Astrocyte (in vitro differentiated cells and primary cell): ENCODE measurements at regions not wholly inside any gene's neighbourhood (a gene's known extent, or its start where the extent isn't known, plus 50 kb on each side); places are given as distances from the start of the nearest gene placed in this dataset.

Experiments
- DNase-seq: peaks from one replicate; pipeline ENCODE4 v3.0.0-alpha.2; 2010; ENCODE audit warnings: low read depth
- FAIRE-seq: peaks from 2 replicates; lab custom pipeline; 2011; peaks lifted over from hg19 to GRCh38; lab: Jason Lieb, UNC
- H2AFZ ChIP-seq: 2 replicates; pipeline ENCODE4 v1.6.0; 2012; ENCODE audit warnings: low read depth, low read length, inconsistent platforms
- H3K27ac ChIP-seq: 2 replicates; pipeline ENCODE4 v1.5.1; 2011; ENCODE audit warnings: low read depth, low read length, inconsistent platforms
- H3K27me3 ChIP-seq: 2 replicates; pipeline ENCODE4 v1.6.0; 2011; ENCODE audit warnings: low read length, inconsistent platforms; ENCODE audit not compliant: insufficient read depth
- H3K36me3 ChIP-seq: 2 replicates; pipeline ENCODE4 v1.5.1; 2011; ENCODE audit warnings: low read length, inconsistent platforms; ENCODE audit not compliant: insufficient read depth
- H3K4me1 ChIP-seq: 2 replicates; pipeline ENCODE4 v1.5.1; 2011; ENCODE audit warnings: low read length, inconsistent platforms; ENCODE audit not compliant: insufficient read depth
- H3K4me2 ChIP-seq: 2 replicates; pipeline ENCODE4 v1.6.0; 2012; ENCODE audit warnings: low read length, inconsistent platforms
- H3K4me3 ChIP-seq: 2 replicates; pipeline ENCODE4 v1.5.1; 2011; ENCODE audit warnings: low read depth, mild to moderate bottlenecking, low read length, inconsistent platforms; ENCODE audit not compliant: insufficient read depth
- H3K79me2 ChIP-seq: 2 replicates; pipeline ENCODE4 v1.6.0; 2012; ENCODE audit warnings: mild to moderate bottlenecking, low read length, inconsistent platforms; ENCODE audit not compliant: insufficient read depth
- H3K9ac ChIP-seq: 2 replicates; pipeline ENCODE4 v1.6.0; 2012; ENCODE audit warnings: mild to moderate bottlenecking, low read length, inconsistent platforms
- H3K9me3 ChIP-seq: 2 replicates; pipeline ENCODE4 v1.5.1; 2012; ENCODE audit warnings: low read depth, mild to moderate bottlenecking, low read length, inconsistent platforms; ENCODE audit not compliant: insufficient read depth
- H4K20me1 ChIP-seq: 2 replicates; pipeline ENCODE4 v1.6.0; 2012; ENCODE audit warnings: low read length, inconsistent platforms; ENCODE audit not compliant: insufficient read depth
- H3K27ac Mint-ChIP-seq: one replicate; pipeline ENCODE4 v1.8.0; 2021; ENCODE audit warnings: mild to moderate bottlenecking, mixed read lengths; ENCODE audit not compliant: unreplicated experiment
- H3K27me3 Mint-ChIP-seq: one replicate; pipeline ENCODE4 v1.8.0; 2021; ENCODE audit warnings: low read depth, mixed read lengths; ENCODE audit not compliant: unreplicated experiment
- H3K36me3 Mint-ChIP-seq: one replicate; pipeline ENCODE4 v1.8.0; 2021; ENCODE audit warnings: low read depth, mixed read lengths; ENCODE audit not compliant: unreplicated experiment
- H3K4me1 Mint-ChIP-seq: one replicate; pipeline ENCODE4 v1.8.0; 2021; ENCODE audit warnings: low read depth, mixed read lengths; ENCODE audit not compliant: unreplicated experiment
- H3K4me3 Mint-ChIP-seq: one replicate; pipeline ENCODE4 v1.8.0; 2021; ENCODE audit warnings: mild to moderate bottlenecking, moderate library complexity, mixed read lengths; ENCODE audit not compliant: unreplicated experiment
- H3K9me3 Mint-ChIP-seq: one replicate; pipeline ENCODE4 v1.8.0; 2021; ENCODE audit warnings: mild to moderate bottlenecking, mixed read lengths; ENCODE audit not compliant: unreplicated experiment
- CTCF ChIP-seq: IDR thresholded peaks from 2 replicates; pipeline ENCODE4 v1.5.1; 2011; ENCODE audit warnings: low read depth, mild to moderate bottlenecking, inconsistent platforms, low read length, moderate library complexity; ENCODE audit not compliant: insufficient read depth
- EZH2 ChIP-seq: IDR thresholded peaks from 2 replicates; pipeline ENCODE4 v1.6.1; 2012; ENCODE audit warnings: mild to moderate bottlenecking, low read length, inconsistent platforms; ENCODE audit not compliant: insufficient read depth

- no peaks in the 10 kb centered on the region for H3K36me3 ChIP-seq
- Mint-ChIP-seq H3K9me3 (peaks cover 3% of the 10 kb centered on the region), H3K4me1 (peaks cover 5% of the 10 kb centered on the region), H3K27ac (no peak overlapping the region), H3K27me3 (peaks cover 5% of the 10 kb centered on the region), H3K36me3 (peaks cover 4% of the 10 kb centered on the region), H3K4me3 (no peak overlapping the region)
- H3K79me2 ChIP-seq = no peaks in the 10 kb centered on the region
- DNase-seq (no peak), FAIRE-seq (no peak)
- H3K27ac ChIP-seq = no peak overlapping the region
- H2AFZ ChIP-seq = no peak overlapping the region
- H3K4me2 ChIP-seq = no peak overlapping the region
- TF ChIP-seq EZH2 = no peak
- TF ChIP-seq CTCF = no peak
- H4K20me1 ChIP-seq = no peaks in the 10 kb centered on the region
- no peaks in the 10 kb centered on the region for H3K9me3 ChIP-seq
- H3K4me1 ChIP-seq = no peaks in the 10 kb centered on the region
- no peaks in the 10 kb centered on the region for H3K27me3 ChIP-seq
- H3K4me3 ChIP-seq = no peak overlapping the region
- no peak overlapping the region for H3K9ac ChIP-seq
These were observed 243.0 kb upstream of the NR4A3 start for GRCh38 chr9:99578666-99579065.

GRCh38 chr9:99579964-99580363 is 241.7 kb upstream of the NR4A3 start:
- no peak overlapping the region for H3K4me3 ChIP-seq
- DNase-seq (no peak), FAIRE-seq (no peak)
- H3K4me2 ChIP-seq = no peak overlapping the region
- H4K20me1 ChIP-seq = no peaks in the 10 kb centered on the region
- H3K4me1 ChIP-seq = no peaks in the 10 kb centered on the region
- Mint-ChIP-seq H3K4me3 (no peak overlapping the region), H3K27me3 (peaks cover 5% of the 10 kb centered on the region), H3K27ac (no peak overlapping the region), H3K4me1 (peaks cover 5% of the 10 kb centered on the region), H3K36me3 (peaks cover 4% of the 10 kb centered on the region), H3K9me3 (peaks cover 3% of the 10 kb centered on the region)
- no peak overlapping the region for H3K9ac ChIP-seq
- no peak overlapping the region for H2AFZ ChIP-seq
- H3K36me3 ChIP-seq = no peaks in the 10 kb centered on the region
- H3K27me3 ChIP-seq = no peaks in the 10 kb centered on the region
- H3K79me2 ChIP-seq = no peaks in the 10 kb centered on the region
- TF ChIP-seq CTCF (no peak), EZH2 (no peak)
- H3K9me3 ChIP-seq = no peaks in the 10 kb centered on the region
- H3K27ac ChIP-seq = no peak overlapping the region

GRCh38 chr9:99582814-99583213 is 238.9 kb upstream of the NR4A3 start:
- H2AFZ ChIP-seq = no peak overlapping the region
- H3K27ac ChIP-seq = no peak overlapping the region
- H3K4me1 ChIP-seq = no peaks in the 10 kb centered on the region
- H3K9ac ChIP-seq = no peak overlapping the region
- H3K4me1 Mint-ChIP-seq = peaks cover 5% of the 10 kb centered on the region
- H3K79me2 ChIP-seq = no peaks in the 10 kb centered on the region
- no peaks in the 10 kb centered on the region for H4K20me1 ChIP-seq
- H3K36me3 ChIP-seq = no peaks in the 10 kb centered on the region
- no peak for TF ChIP-seq CTCF
- no peak for TF ChIP-seq EZH2
- no peaks in the 10 kb centered on the region for H3K27me3 ChIP-seq
- H3K36me3 Mint-ChIP-seq = peaks cover 2% of the 10 kb centered on the region
- H3K9me3 Mint-ChIP-seq = peaks cover 3% of the 10 kb centered on the region
- no peak overlapping the region for H3K27ac Mint-ChIP-seq
- H3K4me2 ChIP-seq = no peak overlapping the region
- no peak overlapping the region for H3K4me3 Mint-ChIP-seq
- no peaks in the 10 kb centered on the region for H3K9me3 ChIP-seq
- FAIRE-seq (no peak), DNase-seq (no peak)
- no peak overlapping the region for H3K4me3 ChIP-seq
- no peaks in the 10 kb centered on the region for H3K27me3 Mint-ChIP-seq
